Hematopoietic multipotent progenitor cell treated with erythropoietin and hydrocortisone succinate and interleukin-3 and kit ligand, for 6 days (in vitro differentiated cells): ENCODE measurements at regions not wholly inside any gene's neighbourhood (a gene's known extent, or its start where the extent isn't known, plus 50 kb on each side); places are given as distances from the start of the nearest gene placed in this dataset.
"Not testable (repeated sequence)": the region's sequence is repeated elsewhere in the genome, so short reads cannot be mapped to it uniquely, and the experiment has no call there.

Experiments
- DNase-seq: peaks from one replicate; pipeline ENCODE4 v3.0.0-alpha.2; 2015

GRCh38 chr7:126177782-126178181 is 1075.0 kb downstream of the GRM8 start:
- no peak for DNase-seq

- no peak for DNase-seq
These were observed 1086.1 kb downstream of the GRM8 start for GRCh38 chr7:126166645-126167044.

- no peak for DNase-seq
These were observed 1089.1 kb downstream of the GRM8 start for GRCh38 chr7:126163647-126164046.

GRCh38 chr7:126157391-126157790 is 1095.3 kb downstream of the GRM8 start:
- DNase-seq: no peak

- DNase-seq: no peak
These were observed 1102.3 kb downstream of the GRM8 start for GRCh38 chr7:126150278-126150958.

GRCh38 chr7:126140858-126141466 is 1111.8 kb downstream of the GRM8 start:
- no peak for DNase-seq

- no peak for DNase-seq
These were observed 1132.8 kb downstream of the GRM8 start for GRCh38 chr7:126119981-126120380.

- no peak for DNase-seq
These were observed 1149.2 kb downstream of the GRM8 start for GRCh38 chr7:126103582-126103981.

GRCh38 chr7:126083014-126083413 is 1153.4 kb upstream of the POT1 start:
- no peak for DNase-seq

- no peak for DNase-seq
These were observed 1150.0 kb upstream of the POT1 start for GRCh38 chr7:126079581-126079980.

- no peak for DNase-seq
These were observed 1149.5 kb upstream of the POT1 start for GRCh38 chr7:126079151-126079550.

GRCh38 chr7:126065766-126066165 is 1136.1 kb upstream of the POT1 start:
- DNase-seq: no peak

GRCh38 chr7:126057979-126058378 is 1128.4 kb upstream of the POT1 start:
- DNase-seq: no peak

- not testable (repeated sequence) for DNase-seq
These were observed 1127.0 kb upstream of the POT1 start for GRCh38 chr7:126056613-126057012.

GRCh38 chr7:126052229-126052628 is 1122.6 kb upstream of the POT1 start:
- DNase-seq: no peak

GRCh38 chr7:126044662-126045061 is 1115.0 kb upstream of the POT1 start:
- no peak for DNase-seq

- no peak for DNase-seq
These were observed 1111.8 kb upstream of the POT1 start for GRCh38 chr7:126041472-126041871.

- DNase-seq: no peak
These were observed 1110.8 kb upstream of the POT1 start for GRCh38 chr7:126040114-126041045.

- DNase-seq: no peak
These were observed 1096.9 kb upstream of the POT1 start for GRCh38 chr7:126026421-126027088.

- DNase-seq: no peak
These were observed 1092.8 kb upstream of the POT1 start for GRCh38 chr7:126022452-126022851.

GRCh38 chr7:126016722-126017121 is 1087.1 kb upstream of the POT1 start:
- DNase-seq: no peak

GRCh38 chr7:126005064-126005463 is 1075.4 kb upstream of the POT1 start:
- no peak for DNase-seq

- DNase-seq: no peak
These were observed 1071.7 kb upstream of the POT1 start for GRCh38 chr7:126001349-126001748.
